DND-41 (cell line): ENCODE measurements at regions not wholly inside any gene's neighbourhood (a gene's known extent, or its start where the extent isn't known, plus 50 kb on each side); places are given as distances from the start of the nearest gene placed in this dataset.
A peak's percentile ranks its signal among the peaks of the same experiment; 100 is the strongest.

Experiments used
- ATAC-seq: fragments of 200-7000 bp; cut with Tn5 transposase; 3 replicates; pipeline ENCODE4 v1.9.1; 2021; ENCODE audit warnings: low read depth; ENCODE audit not compliant: insufficient read depth
- DNase-seq: peaks from one replicate; pipeline ENCODE4 v3.0.0-alpha.2; 2020
- H2AFZ ChIP-seq: 2 replicates; pipeline ENCODE4 v1.6.0; 2012; ENCODE audit warnings: low read depth, low read length
- H3K27ac ChIP-seq: 2 replicates; pipeline ENCODE4 v1.5.1; 2012; ENCODE audit warnings: low read length, inconsistent platforms
- H3K27me3 ChIP-seq: fragments of 200-600 bp; sonication (generic); 2 replicates; pipeline ENCODE4 v1.6.0; 2012; ENCODE audit warnings: low read length, mild to moderate bottlenecking, inconsistent platforms; ENCODE audit not compliant: insufficient read depth, poor library complexity
- H3K36me3 ChIP-seq: 2 replicates; pipeline ENCODE4 v1.5.1; 2012; ENCODE audit warnings: low read length, inconsistent platforms; ENCODE audit not compliant: insufficient read depth
- H3K4me1 ChIP-seq: 2 replicates; pipeline ENCODE4 v1.5.1; 2012; ENCODE audit warnings: mild to moderate bottlenecking, low read length; ENCODE audit not compliant: insufficient read depth
- H3K4me2 ChIP-seq: 2 replicates; pipeline ENCODE4 v1.6.0; 2012; ENCODE audit warnings: mild to moderate bottlenecking, moderate library complexity, low read length, inconsistent platforms; ENCODE audit not compliant: insufficient read depth
- H3K4me3 ChIP-seq, 2 experiments: fragments of 200-600 bp in 1 of 2; shearing (Covaris generic) in 1 of 2; 2 replicates each; pipeline ENCODE4 v1.5.1; 2012 to 2016; ENCODE audit warnings: inconsistent platforms in 2 of 2, low read length in 2 of 2, mild to moderate bottlenecking in 2 of 2, low read depth in 1 of 2, moderate library complexity in 1 of 2
- H3K79me2 ChIP-seq: 2 replicates; pipeline ENCODE4 v1.6.0; 2012; ENCODE audit warnings: low read length, inconsistent platforms; ENCODE audit not compliant: insufficient read depth
- H3K9ac ChIP-seq: 2 replicates; pipeline ENCODE4 v1.6.0; 2012; ENCODE audit warnings: low read depth, mild to moderate bottlenecking, inconsistent platforms, low read length, moderate library complexity
- H3K9me3 ChIP-seq: 2 replicates; pipeline ENCODE4 v1.5.1; 2012; ENCODE audit warnings: low read length, moderate library complexity, mild to moderate bottlenecking, inconsistent platforms; ENCODE audit not compliant: insufficient read depth, severe bottlenecking
- H4K20me1 ChIP-seq: 2 replicates; pipeline ENCODE4 v1.6.0; 2012; ENCODE audit warnings: low read length; ENCODE audit not compliant: insufficient read depth
- EZH2 ChIP-seq: IDR thresholded peaks from 3 replicates; pipeline ENCODE4 v1.6.1; 2012; ENCODE audit warnings: borderline replicate concordance, low read depth, mild to moderate bottlenecking, moderate library complexity, low read length, inconsistent platforms; ENCODE audit not compliant: severe bottlenecking
- TF ChIP-seq, protein P1 (sequence below): IDR thresholded peaks from 2 replicates; pipeline ENCODE4 v1.5.1; 2012; ENCODE audit warnings: borderline replicate concordance, low read length, moderate library complexity, mild to moderate bottlenecking; ENCODE audit not compliant: poor library complexity, severe bottlenecking; ENCODE audit errors: extremely low read depth

GRCh38 chr10:8325024-8325980, 270.8 kb downstream of the GATA3 start:
- peaks cover 16% of the 10 kb centered on the region for H3K4me1 ChIP-seq
- no peaks in the 10 kb centered on the region for H3K9me3 ChIP-seq
- no peak overlapping the region for H3K4me3 ChIP-seq
- no peaks in the 10 kb centered on the region for H4K20me1 ChIP-seq
- H3K79me2 ChIP-seq, result no peaks in the 10 kb centered on the region
- DNase-seq (no peak), ATAC-seq (no peak; the same call in 2 of the 3 replicates)
- TF ChIP-seq, protein P1, sequence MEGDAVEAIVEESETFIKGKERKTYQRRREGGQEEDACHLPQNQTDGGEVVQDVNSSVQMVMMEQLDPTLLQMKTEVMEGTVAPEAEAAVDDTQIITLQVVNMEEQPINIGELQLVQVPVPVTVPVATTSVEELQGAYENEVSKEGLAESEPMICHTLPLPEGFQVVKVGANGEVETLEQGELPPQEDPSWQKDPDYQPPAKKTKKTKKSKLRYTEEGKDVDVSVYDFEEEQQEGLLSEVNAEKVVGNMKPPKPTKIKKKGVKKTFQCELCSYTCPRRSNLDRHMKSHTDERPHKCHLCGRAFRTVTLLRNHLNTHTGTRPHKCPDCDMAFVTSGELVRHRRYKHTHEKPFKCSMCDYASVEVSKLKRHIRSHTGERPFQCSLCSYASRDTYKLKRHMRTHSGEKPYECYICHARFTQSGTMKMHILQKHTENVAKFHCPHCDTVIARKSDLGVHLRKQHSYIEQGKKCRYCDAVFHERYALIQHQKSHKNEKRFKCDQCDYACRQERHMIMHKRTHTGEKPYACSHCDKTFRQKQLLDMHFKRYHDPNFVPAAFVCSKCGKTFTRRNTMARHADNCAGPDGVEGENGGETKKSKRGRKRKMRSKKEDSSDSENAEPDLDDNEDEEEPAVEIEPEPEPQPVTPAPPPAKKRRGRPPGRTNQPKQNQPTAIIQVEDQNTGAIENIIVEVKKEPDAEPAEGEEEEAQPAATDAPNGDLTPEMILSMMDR, result no peak
- no peak for TF ChIP-seq EZH2
- no peak overlapping the region for H3K9ac ChIP-seq
- H3K27me3 ChIP-seq, result no peaks in the 10 kb centered on the region
- no peaks in the 10 kb centered on the region for H3K36me3 ChIP-seq
- H3K4me2 ChIP-seq, result no peak overlapping the region
- H3K27ac ChIP-seq, result no peak overlapping the region
- no peak overlapping the region for H2AFZ ChIP-seq

GRCh38 chr10:8326396-8327139, 272.1 kb downstream of the GATA3 start:
- Histone ChIP-seq H3K27me3 (no peaks in the 10 kb centered on the region), H3K27ac (no peak overlapping the region), H3K9me3 (no peaks in the 10 kb centered on the region), H3K4me3 (no peak overlapping the region), H3K4me1 (peaks cover 29% of the 10 kb centered on the region), H3K4me2 (no peak overlapping the region), H3K79me2 (no peaks in the 10 kb centered on the region), H2AFZ (no peak overlapping the region), H3K9ac (no peak overlapping the region), H3K36me3 (no peaks in the 10 kb centered on the region), H4K20me1 (no peaks in the 10 kb centered on the region)
- TF ChIP-seq EZH2, result no peak
- TF ChIP-seq, protein P1, result no peak
- ATAC-seq (peak; percentile 12; the same call in 1 of the 3 replicates), DNase-seq (no peak)

DNA sequence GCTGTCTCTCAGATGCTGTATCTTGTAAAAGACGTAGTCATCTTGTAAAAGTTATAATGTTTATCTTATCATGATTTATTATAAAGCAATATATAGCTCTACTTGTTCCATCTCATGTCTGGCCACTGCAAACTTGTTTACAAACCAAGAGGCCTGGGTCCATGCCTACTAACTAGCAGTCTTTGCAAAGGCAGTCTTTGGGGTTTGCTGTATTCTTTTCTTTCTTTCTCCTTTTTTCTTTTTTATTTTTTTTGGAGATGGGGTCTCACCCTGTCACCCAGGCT, 272.6 kb downstream of the GATA3 start:
- DNase-seq (no peak), ATAC-seq (no peak)
- no peak overlapping the region for H2AFZ ChIP-seq
- H3K4me3 ChIP-seq, result no peak overlapping the region
- H3K79me2 ChIP-seq, result no peaks in the 10 kb centered on the region
- TF ChIP-seq EZH2, result no peak
- TF ChIP-seq, protein P1, result no peak
- no peak overlapping the region for H3K4me2 ChIP-seq
- no peaks in the 10 kb centered on the region for H3K36me3 ChIP-seq
- no peaks in the 10 kb centered on the region for H3K9me3 ChIP-seq
- H3K4me1 ChIP-seq, result peaks cover 34% of the 10 kb centered on the region
- H3K9ac ChIP-seq, result no peak overlapping the region
- H3K27ac ChIP-seq, result no peak overlapping the region
- no peaks in the 10 kb centered on the region for H4K20me1 ChIP-seq
- no peaks in the 10 kb centered on the region for H3K27me3 ChIP-seq
